GM23338 (cell line): ENCODE measurements at regions not wholly inside any gene's neighbourhood (a gene's known extent, or its start where the extent isn't known, plus 50 kb on each side); places are given as distances from the start of the nearest gene placed in this dataset.

ENCODE experiments used
- ATAC-seq: fragments of 200-7000 bp; cut with Tn5 transposase; 3 replicates; pipeline ENCODE4 v1.9.1; 2020
- DNase-seq: peaks from one replicate; pipeline ENCODE4 v3.0.0-alpha.2; 2015; ENCODE audit warnings: low spot score
- H2AFZ ChIP-seq: fragments of 200-600 bp; sonication (generic); 2 replicates; pipeline ENCODE4 v1.8.0; 2016; ENCODE audit warnings: antibody characterized with exemption, mild to moderate bottlenecking, moderate library complexity
- H3F3A ChIP-seq: fragments of 200-600 bp; sonication (generic); replicated peaks from 2 replicates; pipeline ENCODE4 v1.8.0; 2017; ENCODE audit warnings: antibody characterized with exemption, mixed run types, low read depth
- H3K27ac ChIP-seq: fragments of 200-600 bp; sonication (generic); 2 replicates; pipeline ENCODE4 v1.6.1; 2016; ENCODE audit warnings: low read depth
- H3K27me3 ChIP-seq: fragments of 200-600 bp; sonication (generic); 2 replicates; pipeline ENCODE4 v1.8.0; 2016; ENCODE audit warnings: mild to moderate bottlenecking, mixed run types, moderate library complexity; ENCODE audit not compliant: insufficient read depth
- H3K36me3 ChIP-seq: fragments of 200-600 bp; sonication (generic); 2 replicates; pipeline ENCODE4 v1.8.0; 2016; ENCODE audit warnings: mild to moderate bottlenecking; ENCODE audit not compliant: insufficient read depth
- H3K4me1 ChIP-seq: fragments of 200-600 bp; sonication (generic); 2 replicates; pipeline ENCODE4 v1.8.0; 2016; ENCODE audit warnings: mild to moderate bottlenecking, moderate library complexity; ENCODE audit not compliant: insufficient read depth
- H3K4me2 ChIP-seq: fragments of 200-600 bp; sonication (generic); 2 replicates; pipeline ENCODE4 v1.7.1; 2017; ENCODE audit warnings: mixed run types
- H3K4me3 ChIP-seq: fragments of 200-600 bp; sonication (generic); 2 replicates; pipeline ENCODE4 v1.6.1; 2016; ENCODE audit warnings: mixed run types
- H3K79me2 ChIP-seq: fragments of 200-600 bp; sonication (generic); replicated peaks from 2 replicates; pipeline ENCODE4 v1.8.0; 2017; ENCODE audit warnings: mild to moderate bottlenecking; ENCODE audit not compliant: insufficient read depth
- H3K9me2 ChIP-seq: fragments of 200-600 bp; sonication (generic); 2 replicates; pipeline ENCODE4 v1.8.0; 2017; ENCODE audit not compliant: insufficient read depth
- H4K20me1 ChIP-seq: fragments of 200-600 bp; sonication (generic); replicated peaks from 2 replicates; pipeline ENCODE4 v1.8.0; 2017; ENCODE audit warnings: mild to moderate bottlenecking; ENCODE audit not compliant: insufficient read depth
- H3K27ac Mint-ChIP-seq: 2 replicates; pipeline ENCODE4 v1.8.0; 2020; ENCODE audit warnings: inconsistent platforms, mild to moderate bottlenecking, moderate library complexity, mixed read lengths
- H3K27me3 Mint-ChIP-seq: 3 replicates; pipeline ENCODE4 v1.8.0; 2022; ENCODE audit warnings: low read depth, mild to moderate bottlenecking, moderate library complexity, mixed read lengths, inconsistent platforms; ENCODE audit not compliant: insufficient read depth, poor library complexity
- H3K36me3 Mint-ChIP-seq: 3 replicates; pipeline ENCODE4 v1.8.0; 2021; ENCODE audit warnings: low read depth, mild to moderate bottlenecking, inconsistent platforms, moderate library complexity, mixed read lengths
- H3K4me1 Mint-ChIP-seq: 3 replicates; pipeline ENCODE4 v1.8.0; 2020; ENCODE audit warnings: mild to moderate bottlenecking, inconsistent platforms, mixed read lengths
- H3K4me3 Mint-ChIP-seq: 3 replicates; pipeline ENCODE4 v1.8.0; 2021; ENCODE audit warnings: moderate library complexity, mild to moderate bottlenecking, inconsistent platforms, mixed read lengths
- H3K9me3 Mint-ChIP-seq: 3 replicates; pipeline ENCODE4 v1.8.0; 2020; ENCODE audit warnings: moderate library complexity, mild to moderate bottlenecking, inconsistent platforms, mixed read lengths
- ETS1 ChIP-seq: IDR thresholded peaks from 2 replicates; pipeline ENCODE4 v1.6.1; 2016; ENCODE audit warnings: antibody characterized with exemption
- EZH2phosphoT487 ChIP-seq: fragments of 200-600 bp; sonication (generic); IDR thresholded peaks from one replicate; pipeline ENCODE4 v1.8.1; 2018; ENCODE audit warnings: antibody characterized with exemption; ENCODE audit not compliant: unreplicated experiment
- REST ChIP-seq: IDR thresholded peaks from one replicate; pipeline ENCODE4 v1.6.1; 2018; ENCODE audit warnings: antibody characterized with exemption; ENCODE audit not compliant: unreplicated experiment
- ZNF114 ChIP-seq: fragments of 250-450 bp; sonication (Bioruptor Pico); IDR thresholded peaks from 2 replicates; pipeline ENCODE4 v1.5.0; 2020; ENCODE audit warnings: mild to moderate bottlenecking, moderate library complexity
- ZNF462 ChIP-seq: fragments of 250-450 bp; sonication (Bioruptor Pico); IDR thresholded peaks from 2 replicates; pipeline ENCODE4 v1.5.0; 2020; ENCODE audit warnings: mild to moderate bottlenecking, moderate library complexity

- TF ChIP-seq ZNF462 (no peak), EZH2phosphoT487 (no peak), ZNF114 (no peak), REST (no peak)
Measured at GRCh38 chr7:116153050-116153449, 57.3 kb upstream of the TES start (continued).

- Histone ChIP-seq H4K20me1 (no peaks in the 10 kb centered on the region), H3K9me2 (no peaks in the 10 kb centered on the region), H3K79me2 (no peaks in the 10 kb centered on the region), H2AFZ (no peak overlapping the region), H3K4me3 (no peak overlapping the region), H3K27ac (no peak overlapping the region), H3K36me3 (no peaks in the 10 kb centered on the region), H3K4me2 (no peak overlapping the region), H3K4me1 (peaks cover 24% of the 10 kb centered on the region), H3K27me3 (no peaks in the 10 kb centered on the region), H3F3A (no peaks in the 10 kb centered on the region)
- Mint-ChIP-seq H3K27ac (no peak overlapping the region), H3K36me3 (no peaks in the 10 kb centered on the region), H3K9me3 (no peaks in the 10 kb centered on the region), H3K4me1 (peaks cover 23% of the 10 kb centered on the region), H3K4me3 (no peak overlapping the region), H3K27me3 (no peaks in the 10 kb centered on the region)
- no peak for DNase-seq
- no peak for ATAC-seq
- no peak for TF ChIP-seq ETS1
- no peak for TF ChIP-seq ZNF462
Measured at GRCh38 chr7:116159711-116160110, 50.6 kb upstream of the TES start.
